ENCODE measurements at regions not wholly inside any gene's neighbourhood (a gene's known extent, or its start where the extent isn't known, plus 50 kb on each side); places are given as distances from the start of the nearest gene placed in this dataset.

DNA sequence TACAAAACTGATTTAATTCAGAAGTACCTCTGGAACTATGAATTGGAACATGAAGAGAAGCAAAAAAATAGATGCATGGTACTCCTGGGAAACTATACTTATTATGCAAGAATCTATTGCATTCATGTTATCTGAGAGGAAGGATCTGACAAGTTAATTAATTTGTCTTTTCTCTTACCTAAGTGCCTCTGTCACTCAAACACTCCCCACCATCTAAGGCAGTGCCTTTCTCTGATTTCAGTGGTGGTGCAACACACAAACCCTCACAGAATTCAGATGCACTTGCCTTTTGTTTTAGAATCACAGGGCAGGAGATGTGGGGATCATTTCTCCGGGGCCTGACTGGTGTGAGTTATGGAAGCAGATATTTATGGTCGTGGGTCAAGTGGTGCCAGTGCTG lies 52.5 kb upstream of the C9orf72 start:
- no peak for DNase-seq (ENCODE audit: low read depth)

- no peak for DNase-seq (ENCODE audit: low read depth)
These were observed 53.2 kb upstream of the C9orf72 start for GRCh38 chr9:27626244-27627187.

DNA sequence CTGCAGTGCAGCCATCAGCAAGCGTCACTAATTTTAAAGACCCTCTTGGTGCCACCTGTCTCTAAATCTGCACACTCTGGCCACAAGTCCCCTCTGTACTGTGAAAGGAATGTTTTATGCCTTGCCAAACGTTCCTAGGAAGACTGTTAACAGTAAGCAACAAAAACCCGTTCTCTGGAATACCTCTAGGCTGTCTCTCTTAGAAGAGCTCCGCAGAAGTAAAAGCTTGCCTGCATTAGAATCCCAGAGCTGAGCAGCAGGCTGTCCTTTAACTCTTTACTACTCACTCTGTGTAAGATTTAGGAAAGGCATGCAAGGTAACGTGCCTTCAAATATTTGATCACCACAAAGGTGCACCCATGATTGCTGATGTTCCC lies 53.9 kb upstream of the C9orf72 start:
- no peak for DNase-seq (ENCODE audit: low read depth)

GRCh38 chr9:27628311-27628710 lies 55.0 kb upstream of the C9orf72 start:
- no peak for DNase-seq (ENCODE audit: low read depth)

DNA sequence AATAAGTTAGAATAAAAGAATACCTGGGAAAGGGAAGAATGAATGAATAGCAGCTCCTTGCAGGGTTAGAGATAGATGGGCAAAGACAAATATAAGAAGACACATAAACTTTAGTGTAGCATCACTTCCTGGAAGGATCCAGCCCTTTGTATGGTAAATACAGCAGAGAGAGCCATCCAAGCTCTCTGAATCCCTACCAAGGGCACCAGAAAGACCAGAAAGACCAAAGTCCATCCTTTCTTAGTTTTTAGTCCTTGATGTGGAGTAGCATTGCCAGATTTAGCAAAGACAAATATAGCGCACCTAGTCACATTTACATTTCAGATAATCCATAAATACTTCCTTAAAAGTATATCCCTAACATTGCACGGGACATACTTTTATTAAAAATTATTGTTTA lies 56.1 kb upstream of the C9orf72 start:
- no peak for DNase-seq (ENCODE audit: low read depth)

DNA sequence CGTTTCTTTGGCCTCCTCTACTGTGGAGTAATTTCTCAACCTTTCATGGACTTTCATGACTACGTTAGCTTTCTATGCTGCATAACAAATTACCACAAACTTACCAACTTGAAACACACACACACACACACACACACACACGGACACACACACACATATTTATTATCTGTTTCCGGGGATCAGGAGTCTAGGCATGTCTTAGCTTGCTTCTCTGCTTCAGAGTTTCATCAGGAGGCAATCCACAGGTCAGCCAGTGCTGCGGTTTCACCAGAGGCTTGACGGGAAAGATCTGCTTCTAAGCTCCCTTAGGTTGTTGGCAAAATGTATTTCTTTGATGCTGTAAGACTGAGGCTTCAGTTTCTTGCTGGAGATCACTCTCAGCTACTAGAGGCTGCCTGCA lies 59.0 kb upstream of the C9orf72 start:
- DNase-seq (ENCODE audit: low read depth): no peak

DNA sequence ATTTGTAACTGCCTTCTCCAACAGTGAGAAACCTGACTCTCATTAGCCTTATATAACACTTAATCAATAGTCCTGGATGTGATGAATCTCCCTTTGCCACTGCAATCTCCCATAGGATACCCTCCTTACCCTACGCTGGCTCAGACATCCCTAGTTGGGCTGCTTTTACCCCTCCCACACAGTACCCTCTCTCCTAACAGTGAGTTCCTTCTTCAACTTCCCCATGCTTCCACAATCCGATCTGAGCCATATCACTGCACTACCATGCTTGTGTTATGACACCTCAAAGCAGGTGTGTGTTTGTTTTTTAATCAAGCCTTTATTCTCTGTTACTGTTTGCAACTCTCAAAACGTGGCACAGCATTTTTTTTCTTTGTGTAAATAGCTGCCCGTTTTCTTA lies 60.5 kb upstream of the C9orf72 start:
- DNase-seq (ENCODE audit: low read depth): no peak

- no peak for DNase-seq (ENCODE audit: low read depth)
These were observed 61.6 kb upstream of the C9orf72 start for GRCh38 chr9:27634879-27635278.

GRCh38 chr9:27638716-27639115 lies 65.4 kb upstream of the C9orf72 start:
- DNase-seq (ENCODE audit: low read depth): no peak

DNA sequence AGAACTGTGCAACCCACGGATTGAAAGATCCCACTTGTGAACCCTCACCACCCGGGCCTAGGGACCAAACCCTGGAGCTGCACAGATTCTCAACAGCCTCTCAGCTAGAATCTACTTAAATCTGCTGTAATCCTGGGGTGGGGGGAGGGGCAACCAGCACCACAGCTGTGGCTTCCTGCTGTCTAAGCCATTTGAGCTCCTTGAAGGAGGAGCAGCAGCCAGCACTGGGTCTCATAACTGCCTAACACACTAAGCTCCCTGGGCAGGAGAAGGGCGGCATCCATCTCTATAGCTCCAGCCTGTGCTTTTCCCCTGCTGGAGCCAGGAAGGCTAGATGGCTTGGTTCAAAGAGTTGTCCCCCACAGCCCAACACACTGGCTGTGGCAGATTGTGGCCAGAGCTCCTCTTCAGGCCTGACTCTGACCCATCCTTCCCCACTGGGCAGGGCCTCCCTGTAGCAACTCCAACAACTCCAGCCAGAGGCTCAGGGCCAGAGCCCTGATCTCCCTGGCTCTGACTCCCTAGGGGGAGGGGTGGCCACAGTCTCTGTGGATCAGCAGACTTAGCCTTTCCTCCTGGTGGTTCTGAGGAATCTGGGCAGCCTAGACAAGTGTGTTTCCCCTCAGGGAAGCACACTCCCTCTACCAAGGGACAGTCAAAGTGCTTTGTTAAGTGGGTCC lies 72.0 kb upstream of the C9orf72 start:
- DNase-seq (ENCODE audit: low read depth): no peak

GRCh38 chr9:27653246-27653645 lies 80.0 kb upstream of the C9orf72 start:
- no peak for DNase-seq (ENCODE audit: low read depth)

DNA sequence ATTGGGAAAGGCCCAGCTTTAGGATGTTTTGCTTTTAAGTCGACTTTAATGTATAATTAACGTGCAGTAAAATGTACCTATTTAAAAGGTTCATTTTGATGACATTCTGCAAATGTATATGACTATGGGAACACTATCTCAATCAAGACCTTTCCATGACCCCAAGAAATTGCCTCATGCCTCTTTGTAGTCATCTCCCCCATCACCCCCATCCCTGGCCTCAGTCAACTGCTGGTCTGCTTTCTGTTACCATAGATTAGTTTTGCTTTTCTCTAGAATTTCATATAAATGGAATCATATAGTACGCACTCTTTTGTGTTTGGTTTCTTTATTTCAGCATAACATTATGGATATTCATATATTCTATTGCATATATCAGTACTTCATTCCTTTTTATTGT lies 80.7 kb upstream of the C9orf72 start:
- no peak for DNase-seq (ENCODE audit: low read depth)

DNA sequence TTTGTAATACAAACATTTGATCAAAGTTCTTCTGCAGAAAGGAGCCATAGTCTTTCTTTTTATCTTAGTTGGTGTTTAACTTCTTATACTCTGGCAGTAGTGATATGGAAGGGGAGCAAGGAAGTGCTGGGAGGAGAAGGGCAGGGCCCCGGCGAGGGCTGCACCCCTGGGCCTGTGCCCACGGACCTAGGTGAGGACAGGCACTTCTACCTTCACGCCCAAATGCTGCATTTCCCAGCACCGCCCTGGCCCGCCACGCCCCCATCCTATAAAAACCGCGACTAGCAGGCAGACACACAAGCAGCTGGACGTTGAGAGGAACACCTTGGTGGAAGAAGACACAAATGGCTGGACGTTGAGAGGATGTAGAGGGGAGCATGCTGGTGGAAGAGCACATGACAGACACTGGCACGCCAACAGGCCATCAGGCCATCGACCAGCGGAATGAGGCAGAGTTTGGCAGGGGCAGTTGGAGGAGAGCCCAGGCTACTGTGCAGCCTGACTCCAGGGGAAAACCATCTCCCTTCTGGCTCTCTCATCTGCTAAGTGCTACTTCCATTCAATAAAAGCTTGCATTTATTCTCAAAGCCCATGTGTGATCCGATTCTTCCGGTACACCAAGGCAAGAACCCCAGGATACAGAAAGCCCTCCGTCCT lies 81.5 kb upstream of the C9orf72 start:
- DNase-seq (ENCODE audit: low read depth): no peak

DNA sequence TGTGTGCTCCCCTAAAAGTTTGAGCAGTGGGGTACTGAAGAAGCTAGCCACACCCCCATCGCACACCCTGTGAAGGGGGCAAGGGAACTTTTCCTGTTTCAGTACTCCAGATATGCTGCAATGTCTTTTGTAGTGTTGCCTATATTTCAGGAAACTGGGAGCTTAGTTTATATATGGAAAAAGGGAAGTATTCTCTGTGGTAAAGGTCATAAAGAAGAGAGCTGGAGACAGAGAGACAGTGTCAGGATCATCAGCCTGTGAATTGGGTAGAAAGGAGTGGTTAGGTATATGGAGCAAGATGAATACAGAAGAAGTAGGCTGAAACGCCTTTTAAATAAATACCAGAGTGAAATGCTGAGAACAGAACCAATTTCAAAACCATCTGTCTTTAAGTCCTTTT lies 82.2 kb upstream of the C9orf72 start:
- DNase-seq (ENCODE audit: low read depth): no peak

- DNase-seq (ENCODE audit: low read depth): no peak
These were observed 85.7 kb upstream of the C9orf72 start for GRCh38 chr9:27659001-27659400.

GRCh38 chr9:27659571-27659970 lies 86.3 kb upstream of the C9orf72 start:
- DNase-seq (ENCODE audit: low read depth): no peak

DNA sequence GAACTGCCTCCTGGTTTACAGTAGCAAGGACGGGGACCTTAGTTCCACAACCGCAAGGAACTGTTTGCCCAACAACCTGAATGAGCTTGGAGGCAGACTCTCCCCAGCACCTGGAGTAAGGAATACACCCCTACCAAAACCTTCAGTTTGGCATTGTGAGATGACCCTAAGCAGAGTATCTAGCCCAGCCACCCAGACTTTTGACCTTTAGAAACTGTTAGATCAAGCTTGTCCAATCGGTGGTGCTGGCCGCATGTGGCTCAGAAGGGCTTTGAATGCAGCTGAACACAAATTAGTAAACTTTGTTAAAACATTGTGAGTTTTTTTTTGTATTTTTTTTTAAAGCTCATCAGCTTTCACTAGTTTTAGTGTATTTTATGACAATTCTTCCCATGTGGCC lies 86.9 kb upstream of the C9orf72 start:
- no peak for DNase-seq (ENCODE audit: low read depth)

DNA sequence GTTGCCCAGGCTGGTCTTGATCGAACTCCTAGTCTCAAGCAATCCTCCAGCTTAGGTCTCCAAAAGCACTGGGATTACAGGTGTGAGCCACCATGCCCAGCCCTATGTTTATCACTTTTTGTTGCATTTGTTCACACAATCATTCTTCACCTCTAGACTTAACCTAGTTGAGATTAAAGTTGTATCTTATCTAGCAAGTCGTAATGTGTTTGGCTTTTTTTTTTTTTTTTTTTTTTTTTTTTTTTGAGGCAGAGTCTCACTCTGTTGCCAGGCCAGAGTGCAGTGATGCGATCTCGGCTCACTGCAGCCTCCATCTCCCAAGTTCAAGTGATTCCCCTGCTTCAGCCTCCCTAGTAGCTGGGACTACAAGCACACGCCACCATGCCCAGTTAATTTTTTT lies 90.2 kb upstream of the C9orf72 start:
- no peak for DNase-seq (ENCODE audit: low read depth)

- DNase-seq (ENCODE audit: low read depth): no peak
These were observed 91.0 kb upstream of the C9orf72 start for GRCh38 chr9:27664121-27664779.

DNA sequence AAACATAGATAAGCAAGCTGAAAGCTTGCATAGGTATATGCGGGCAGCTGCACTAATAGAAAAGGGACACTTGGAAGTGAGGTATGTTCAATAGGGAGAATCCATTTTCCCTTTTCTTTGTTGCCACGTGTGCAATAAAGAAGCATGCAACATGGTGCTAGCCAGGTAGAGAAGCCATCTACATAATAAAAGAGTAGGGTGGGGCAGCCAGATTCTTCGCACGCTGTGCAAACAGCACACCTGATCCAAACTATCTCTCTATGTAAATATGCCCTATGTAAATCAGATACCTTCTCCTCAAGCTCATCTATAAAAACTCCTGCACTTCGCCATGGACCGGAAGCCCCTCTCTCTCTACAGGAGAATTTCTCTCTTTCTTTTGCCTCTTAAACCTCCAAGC lies 91.9 kb upstream of the C9orf72 start:
- DNase-seq (ENCODE audit: low read depth): no peak

- no peak for DNase-seq (ENCODE audit: low read depth)
These were observed 95.0 kb upstream of the C9orf72 start for GRCh38 chr9:27668280-27668679.

GRCh38 chr9:27671636-27672035 lies 98.4 kb upstream of the C9orf72 start:
- DNase-seq (ENCODE audit: low read depth): no peak

- no peak for DNase-seq (ENCODE audit: low read depth)
These were observed 99.4 kb upstream of the C9orf72 start for GRCh38 chr9:27672718-27673117.
